BE2C (cell line): ENCODE measurements at regions not wholly inside any gene's neighbourhood (a gene's known extent, or its start where the extent isn't known, plus 50 kb on each side); places are given as distances from the start of the nearest gene placed in this dataset.

Experiments used
- DNase-seq: peaks from one replicate; pipeline ENCODE4 v3.0.0-alpha.2; 2020
- H3K27me3 ChIP-seq: fragments of 250-450 bp; sonication (Bioruptor Pico); 2 replicates; pipeline ENCODE4 v1.5.1; 2020; ENCODE audit warnings: mild to moderate bottlenecking
- H3K36me3 ChIP-seq: fragments of 250-450 bp; sonication (Bioruptor Pico); 2 replicates; pipeline ENCODE4 v1.5.1; 2020; ENCODE audit warnings: mild to moderate bottlenecking
- H3K4me1 ChIP-seq: fragments of 250-450 bp; sonication (Bioruptor Pico); 2 replicates; pipeline ENCODE4 v1.5.1; 2020
- H3K4me3 ChIP-seq: 2 replicates; pipeline ENCODE4 v1.5.1; 2011; ENCODE audit warnings: low read depth, low read length
- H3K9me3 ChIP-seq: fragments of 250-450 bp; sonication (Bioruptor Pico); 2 replicates; pipeline ENCODE4 v1.5.1; 2020
- TF ChIP-seq, protein P1 (sequence below): IDR thresholded peaks from 2 replicates; pipeline ENCODE4 v1.5.1; 2012; ENCODE audit warnings: mild to moderate bottlenecking, low read depth, low read length

DNA sequence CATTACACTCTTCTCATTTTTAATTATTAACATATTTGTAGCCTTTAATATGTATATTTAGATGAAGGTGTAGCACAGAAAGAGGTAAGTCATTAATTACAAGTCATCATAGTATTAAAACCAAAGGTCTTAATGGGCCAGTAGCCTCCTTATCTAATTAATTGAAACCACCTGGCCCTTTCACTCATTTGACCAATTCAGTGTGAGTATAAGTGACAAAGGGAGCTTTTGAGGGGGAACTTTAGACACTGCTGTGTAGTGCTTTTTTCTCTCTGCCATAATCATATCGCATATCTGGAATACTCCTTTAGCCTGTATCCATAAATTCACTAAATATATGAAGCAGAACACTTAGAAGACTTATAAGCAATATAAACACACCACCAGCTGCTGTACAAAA lies 562.9 kb upstream of the POT1 start:
- Histone ChIP-seq H3K27me3 (no peaks in the 10 kb centered on the region), H3K36me3 (no peaks in the 10 kb centered on the region), H3K4me1 (peaks cover 2% of the 10 kb centered on the region), H3K4me3 (no peak overlapping the region), H3K9me3 (no peaks in the 10 kb centered on the region)
- no peak for DNase-seq
- TF ChIP-seq, protein P1, sequence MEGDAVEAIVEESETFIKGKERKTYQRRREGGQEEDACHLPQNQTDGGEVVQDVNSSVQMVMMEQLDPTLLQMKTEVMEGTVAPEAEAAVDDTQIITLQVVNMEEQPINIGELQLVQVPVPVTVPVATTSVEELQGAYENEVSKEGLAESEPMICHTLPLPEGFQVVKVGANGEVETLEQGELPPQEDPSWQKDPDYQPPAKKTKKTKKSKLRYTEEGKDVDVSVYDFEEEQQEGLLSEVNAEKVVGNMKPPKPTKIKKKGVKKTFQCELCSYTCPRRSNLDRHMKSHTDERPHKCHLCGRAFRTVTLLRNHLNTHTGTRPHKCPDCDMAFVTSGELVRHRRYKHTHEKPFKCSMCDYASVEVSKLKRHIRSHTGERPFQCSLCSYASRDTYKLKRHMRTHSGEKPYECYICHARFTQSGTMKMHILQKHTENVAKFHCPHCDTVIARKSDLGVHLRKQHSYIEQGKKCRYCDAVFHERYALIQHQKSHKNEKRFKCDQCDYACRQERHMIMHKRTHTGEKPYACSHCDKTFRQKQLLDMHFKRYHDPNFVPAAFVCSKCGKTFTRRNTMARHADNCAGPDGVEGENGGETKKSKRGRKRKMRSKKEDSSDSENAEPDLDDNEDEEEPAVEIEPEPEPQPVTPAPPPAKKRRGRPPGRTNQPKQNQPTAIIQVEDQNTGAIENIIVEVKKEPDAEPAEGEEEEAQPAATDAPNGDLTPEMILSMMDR = no peak

DNA sequence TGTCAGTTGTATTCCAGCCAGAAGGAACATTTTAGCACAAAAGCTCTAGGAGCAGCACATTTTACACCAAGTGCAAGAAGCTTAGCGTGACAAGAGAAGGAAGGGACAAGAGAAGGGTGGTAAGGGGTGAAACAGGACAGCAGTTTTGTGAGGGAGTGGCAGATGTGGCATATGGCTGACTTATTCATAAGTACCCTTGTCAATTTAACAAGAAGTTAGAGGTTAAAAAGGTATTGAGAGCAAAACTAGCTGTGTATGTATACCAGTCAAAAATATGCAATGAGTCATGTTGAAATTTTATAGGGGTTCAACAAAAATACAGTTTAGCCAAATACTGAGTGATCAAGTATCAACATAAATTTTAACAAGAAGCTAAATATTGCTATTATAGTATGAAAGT lies 561.5 kb upstream of the POT1 start:
- TF ChIP-seq, protein P1 = no peak
- DNase-seq = no peak
- no peaks in the 10 kb centered on the region for H3K27me3 ChIP-seq
- no peaks in the 10 kb centered on the region for H3K9me3 ChIP-seq
- H3K4me3 ChIP-seq = no peak overlapping the region
- no peaks in the 10 kb centered on the region for H3K36me3 ChIP-seq
- peaks cover 2% of the 10 kb centered on the region for H3K4me1 ChIP-seq

DNA sequence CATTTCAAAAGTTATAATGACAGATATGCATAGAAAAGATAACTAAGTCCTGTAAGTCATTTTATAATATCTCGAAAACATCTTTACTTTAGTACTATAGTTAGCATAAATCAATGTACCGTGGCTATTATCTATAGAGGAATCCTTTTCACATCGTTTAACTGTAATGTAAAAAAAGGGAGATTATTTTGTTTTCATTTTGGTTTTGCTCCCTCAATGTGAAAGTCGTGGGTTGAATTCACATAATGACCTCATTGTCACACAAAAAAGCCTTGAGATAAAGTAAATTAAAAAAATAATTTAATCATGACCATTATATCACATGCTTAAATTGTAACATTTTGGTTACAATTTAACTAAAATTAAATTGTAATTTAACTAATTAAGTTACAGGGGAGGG lies 560.5 kb upstream of the POT1 start:
- TF ChIP-seq, protein P1 = no peak
- H3K4me1 ChIP-seq = peaks cover 2% of the 10 kb centered on the region
- H3K4me3 ChIP-seq = no peak overlapping the region
- DNase-seq = no peak
- H3K27me3 ChIP-seq = no peaks in the 10 kb centered on the region
- H3K9me3 ChIP-seq = no peaks in the 10 kb centered on the region
- H3K36me3 ChIP-seq = no peaks in the 10 kb centered on the region

DNA sequence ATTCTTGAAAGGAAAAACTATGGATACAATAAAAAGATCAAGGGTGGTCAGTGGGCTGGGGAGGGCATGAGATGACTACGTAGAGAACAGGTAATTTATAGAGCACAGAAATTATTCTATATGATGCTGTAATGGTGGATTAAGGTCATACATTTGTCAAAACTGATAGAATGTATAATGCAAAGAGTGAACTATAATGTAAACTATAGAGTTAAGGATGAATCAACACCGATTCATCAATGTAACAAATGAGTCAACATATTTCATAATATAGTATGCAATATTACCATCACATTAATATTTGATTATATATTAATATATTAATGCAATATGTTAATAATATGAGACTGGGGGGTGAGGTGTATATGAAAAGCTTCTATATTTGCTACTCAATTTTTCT lies 555.6 kb upstream of the POT1 start:
- Histone ChIP-seq H3K4me3 (no peak overlapping the region), H3K9me3 (no peaks in the 10 kb centered on the region), H3K4me1 (peaks cover 2% of the 10 kb centered on the region; the same call in 1 of the 2 replicates), H3K27me3 (no peaks in the 10 kb centered on the region), H3K36me3 (no peaks in the 10 kb centered on the region)
- TF ChIP-seq, protein P1 = no peak
- no peak for DNase-seq

- no peaks in the 10 kb centered on the region for H3K9me3 ChIP-seq
- DNase-seq = no peak
- H3K27me3 ChIP-seq = no peaks in the 10 kb centered on the region
- H3K36me3 ChIP-seq = no peaks in the 10 kb centered on the region
- TF ChIP-seq, protein P1 = no peak
- no peak overlapping the region for H3K4me3 ChIP-seq
- H3K4me1 ChIP-seq = peaks cover 2% of the 10 kb centered on the region; the same call in 1 of the 2 replicates
These were observed 555.1 kb upstream of the POT1 start for GRCh38 chr7:125484755-125485154.

- DNase-seq = no peak
These were observed 551.7 kb upstream of the POT1 start for GRCh38 chr7:125481323-125481722.

More at GRCh38 chr7:125481323-125481722, 551.7 kb upstream of the POT1 start:
- Histone ChIP-seq H3K4me3 (no peak overlapping the region), H3K9me3 (no peaks in the 10 kb centered on the region), H3K27me3 (no peaks in the 10 kb centered on the region), H3K4me1 (no peaks in the 10 kb centered on the region), H3K36me3 (no peaks in the 10 kb centered on the region)
- TF ChIP-seq, protein P1 = no peak
